AG10803 (cell line): ENCODE measurements at regions not wholly inside any gene's neighbourhood (a gene's known extent, or its start where the extent isn't known, plus 50 kb on each side); places are given as distances from the start of the nearest gene placed in this dataset.
"Not testable (repeated sequence)": the region's sequence is repeated elsewhere in the genome, so short reads cannot be mapped to it uniquely, and the experiment has no call there.

ENCODE experiments used
- DNase-seq: peaks from one replicate; pipeline ENCODE4 v3.0.0; 2010; ENCODE audit warnings: low read depth
- H3K4me3 ChIP-seq: 2 replicates; pipeline ENCODE4 v1.5.1; 2011; ENCODE audit warnings: mild to moderate bottlenecking, low read length, control low read depth
- CTCF ChIP-seq: conservative IDR thresholded peaks from 2 replicates; pipeline ENCODE4 v1.5.1; 2011; ENCODE audit warnings: mild to moderate bottlenecking, low read length, control low read depth, inconsistent platforms

GRCh38 chr9:63912451-63912850, 1372.6 kb downstream of the FOXD4L5 start:
- DNase-seq, H3K4me3 ChIP-seq: not testable (repeated sequence)

GRCh38 chr9:63909076-63909475, 1375.9 kb downstream of the FOXD4L5 start:
- not testable (repeated sequence) for DNase-seq, H3K4me3 ChIP-seq

GRCh38 chr9:63899637-63900190, 1385.3 kb downstream of the FOXD4L5 start:
- DNase-seq, H3K4me3 ChIP-seq: not testable (repeated sequence)

- not testable (repeated sequence) for DNase-seq, H3K4me3 ChIP-seq
Measured at GRCh38 chr9:63881386-63881785, 1403.6 kb downstream of the FOXD4L5 start.

GRCh38 chr9:63876380-63876779, 1408.6 kb downstream of the FOXD4L5 start:
- not testable (repeated sequence) for H3K4me3 ChIP-seq, DNase-seq

- no peak for TF ChIP-seq CTCF
- DNase-seq, result no peak
- H3K4me3 ChIP-seq, result peak overlapping the region; percentile 29; the same call in 1 of the 2 replicates
Measured at GRCh38 chr9:63859475-63860215, 1425.4 kb downstream of the FOXD4L5 start.

GRCh38 chr9:63859090-63859474, 1425.9 kb downstream of the FOXD4L5 start:
- 0 out of 2 replicates have a peak overlapping the region, but pooled peaks have one; percentile 12 for H3K4me3 ChIP-seq
- not testable (repeated sequence) for DNase-seq

- DNase-seq, H3K4me3 ChIP-seq: not testable (repeated sequence)
Measured at GRCh38 chr9:63853140-63853751, 1431.8 kb downstream of the FOXD4L5 start.

GRCh38 chr9:63824804-63825203, 1460.2 kb downstream of the FOXD4L5 start:
- H3K4me3 ChIP-seq, DNase-seq: not testable (repeated sequence)

- not testable (repeated sequence) for H3K4me3 ChIP-seq
- peak; percentile 13 for DNase-seq
Measured at GRCh38 chr9:63823375-63824201, 1461.4 kb downstream of the FOXD4L5 start.

- DNase-seq, result not testable (repeated sequence)
Measured at GRCh38 chr9:63822615-63823374, 1462.2 kb downstream of the FOXD4L5 start.

GRCh38 chr9:63821293-63821692, 1463.7 kb downstream of the FOXD4L5 start:
- not testable (repeated sequence) for H3K4me3 ChIP-seq, DNase-seq

More at GRCh38 chr9:63822615-63823374, 1462.2 kb downstream of the FOXD4L5 start:
- not testable (repeated sequence) for H3K4me3 ChIP-seq

- not testable (repeated sequence) for DNase-seq, H3K4me3 ChIP-seq
Measured at GRCh38 chr9:63820882-63821281, 1464.1 kb downstream of the FOXD4L5 start.

- H3K4me3 ChIP-seq, DNase-seq: not testable (repeated sequence)
Measured at GRCh38 chr9:63820383-63820782, 1464.6 kb downstream of the FOXD4L5 start.
